GM12878 (cell line): ENCODE measurements at regions not wholly inside any gene's neighbourhood (a gene's known extent, or its start where the extent isn't known, plus 50 kb on each side); places are given as distances from the start of the nearest gene placed in this dataset.

Source experiments
- CBFB ChIP-seq: IDR thresholded peaks from 2 replicates; pipeline ENCODE4 v1.6.1; 2016; ENCODE audit warnings: antibody characterized with exemption, low read depth
- CHD1 ChIP-seq: IDR thresholded peaks from 2 replicates; pipeline ENCODE4 v1.6.1; 2012; ENCODE audit warnings: low read depth, low read length, improper control_type of control experiment
- CREM ChIP-seq: IDR thresholded peaks from 2 replicates; pipeline ENCODE4 v1.6.1; 2014; ENCODE audit warnings: antibody characterized with exemption, low read depth
- GATAD2B ChIP-seq: fragments of 450-650 bp; conservative IDR thresholded peaks from 2 replicates; pipeline ENCODE4 v1.6.1; 2017; ENCODE audit warnings: low read depth, mild to moderate bottlenecking, moderate library complexity
- POLR2AphosphoS5 ChIP-seq: IDR thresholded peaks from 2 replicates; pipeline ENCODE4 v1.6.1; 2011; ENCODE audit warnings: mild to moderate bottlenecking, low read length, inconsistent platforms
- STAT1 ChIP-seq: fragments of 450-650 bp; conservative IDR thresholded peaks from 2 replicates; pipeline ENCODE4 v1.6.1; 2014; ENCODE audit warnings: antibody characterized with exemption, mild to moderate bottlenecking
- YBX1 ChIP-seq: fragments of 450-650 bp; IDR thresholded peaks from 2 replicates; pipeline ENCODE4 v1.6.1; 2016; ENCODE audit warnings: antibody characterized with exemption
- TF ChIP-seq, protein P1 (sequence below): IDR thresholded peaks from 2 replicates; pipeline ENCODE4 v1.6.1; 2012; ENCODE audit warnings: improper control_type of control experiment, low read depth, low read length; ENCODE audit not compliant: insufficient replicate concordance
- TF ChIP-seq, protein P2 (sequence below): fragments of 450-650 bp; IDR thresholded peaks from 2 replicates; pipeline ENCODE4 v1.6.1; 2017; ENCODE audit warnings: borderline replicate concordance

DNA sequence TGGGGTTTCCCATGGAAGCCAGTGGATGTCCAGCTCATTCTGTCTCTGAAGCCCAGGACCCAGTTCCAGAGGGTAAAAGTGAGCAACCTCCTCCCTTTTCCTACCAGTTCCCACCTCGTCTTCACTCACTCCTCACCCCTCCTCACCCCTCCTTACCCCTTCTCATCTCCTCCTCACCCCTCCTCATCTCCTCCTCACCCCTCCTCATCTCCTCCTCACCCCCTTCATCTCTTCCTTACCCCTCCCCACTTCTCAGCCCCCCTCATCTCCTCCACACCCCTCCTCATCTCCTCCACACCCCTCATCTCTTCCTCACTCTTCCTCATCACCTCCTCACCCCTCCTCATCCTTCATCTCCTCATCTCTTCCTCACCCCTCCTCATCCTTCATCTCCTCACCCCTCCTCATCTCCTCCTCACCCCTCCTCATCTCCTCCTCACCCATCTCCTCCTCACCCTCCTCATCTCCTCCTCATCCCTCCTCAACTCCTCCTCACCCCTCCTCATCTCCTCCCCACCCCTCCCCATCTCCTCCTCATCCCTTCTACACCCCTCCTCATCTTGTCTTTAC lies 246.1 kb downstream of the MYLK4 start (continued):
- no peak for TF ChIP-seq POLR2AphosphoS5
- TF ChIP-seq CBFB, result no peak
- TF ChIP-seq CHD1, result no peak
- TF ChIP-seq, protein P1, sequence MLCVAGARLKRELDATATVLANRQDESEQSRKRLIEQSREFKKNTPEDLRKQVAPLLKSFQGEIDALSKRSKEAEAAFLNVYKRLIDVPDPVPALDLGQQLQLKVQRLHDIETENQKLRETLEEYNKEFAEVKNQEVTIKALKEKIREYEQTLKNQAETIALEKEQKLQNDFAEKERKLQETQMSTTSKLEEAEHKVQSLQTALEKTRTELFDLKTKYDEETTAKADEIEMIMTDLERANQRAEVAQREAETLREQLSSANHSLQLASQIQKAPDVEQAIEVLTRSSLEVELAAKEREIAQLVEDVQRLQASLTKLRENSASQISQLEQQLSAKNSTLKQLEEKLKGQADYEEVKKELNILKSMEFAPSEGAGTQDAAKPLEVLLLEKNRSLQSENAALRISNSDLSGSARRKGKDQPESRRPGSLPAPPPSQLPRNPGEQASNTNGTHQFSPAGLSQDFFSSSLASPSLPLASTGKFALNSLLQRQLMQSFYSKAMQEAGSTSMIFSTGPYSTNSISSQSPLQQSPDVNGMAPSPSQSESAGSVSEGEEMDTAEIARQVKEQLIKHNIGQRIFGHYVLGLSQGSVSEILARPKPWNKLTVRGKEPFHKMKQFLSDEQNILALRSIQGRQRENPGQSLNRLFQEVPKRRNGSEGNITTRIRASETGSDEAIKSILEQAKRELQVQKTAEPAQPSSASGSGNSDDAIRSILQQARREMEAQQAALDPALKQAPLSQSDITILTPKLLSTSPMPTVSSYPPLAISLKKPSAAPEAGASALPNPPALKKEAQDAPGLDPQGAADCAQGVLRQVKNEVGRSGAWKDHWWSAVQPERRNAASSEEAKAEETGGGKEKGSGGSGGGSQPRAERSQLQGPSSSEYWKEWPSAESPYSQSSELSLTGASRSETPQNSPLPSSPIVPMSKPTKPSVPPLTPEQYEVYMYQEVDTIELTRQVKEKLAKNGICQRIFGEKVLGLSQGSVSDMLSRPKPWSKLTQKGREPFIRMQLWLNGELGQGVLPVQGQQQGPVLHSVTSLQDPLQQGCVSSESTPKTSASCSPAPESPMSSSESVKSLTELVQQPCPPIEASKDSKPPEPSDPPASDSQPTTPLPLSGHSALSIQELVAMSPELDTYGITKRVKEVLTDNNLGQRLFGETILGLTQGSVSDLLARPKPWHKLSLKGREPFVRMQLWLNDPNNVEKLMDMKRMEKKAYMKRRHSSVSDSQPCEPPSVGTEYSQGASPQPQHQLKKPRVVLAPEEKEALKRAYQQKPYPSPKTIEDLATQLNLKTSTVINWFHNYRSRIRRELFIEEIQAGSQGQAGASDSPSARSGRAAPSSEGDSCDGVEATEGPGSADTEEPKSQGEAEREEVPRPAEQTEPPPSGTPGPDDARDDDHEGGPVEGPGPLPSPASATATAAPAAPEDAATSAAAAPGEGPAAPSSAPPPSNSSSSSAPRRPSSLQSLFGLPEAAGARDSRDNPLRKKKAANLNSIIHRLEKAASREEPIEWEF, result no peak
- TF ChIP-seq, protein P2, sequence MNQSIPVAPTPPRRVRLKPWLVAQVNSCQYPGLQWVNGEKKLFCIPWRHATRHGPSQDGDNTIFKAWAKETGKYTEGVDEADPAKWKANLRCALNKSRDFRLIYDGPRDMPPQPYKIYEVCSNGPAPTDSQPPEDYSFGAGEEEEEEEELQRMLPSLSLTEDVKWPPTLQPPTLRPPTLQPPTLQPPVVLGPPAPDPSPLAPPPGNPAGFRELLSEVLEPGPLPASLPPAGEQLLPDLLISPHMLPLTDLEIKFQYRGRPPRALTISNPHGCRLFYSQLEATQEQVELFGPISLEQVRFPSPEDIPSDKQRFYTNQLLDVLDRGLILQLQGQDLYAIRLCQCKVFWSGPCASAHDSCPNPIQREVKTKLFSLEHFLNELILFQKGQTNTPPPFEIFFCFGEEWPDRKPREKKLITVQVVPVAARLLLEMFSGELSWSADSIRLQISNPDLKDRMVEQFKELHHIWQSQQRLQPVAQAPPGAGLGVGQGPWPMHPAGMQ, result no peak
- TF ChIP-seq CREM, result no peak
- TF ChIP-seq YBX1, result no peak
- TF ChIP-seq GATAD2B, result no peak
- TF ChIP-seq STAT1, result no peak
